MM.1S (cell line): ENCODE measurements at regions not wholly inside any gene's neighbourhood (a gene's known extent, or its start where the extent isn't known, plus 50 kb on each side); places are given as distances from the start of the nearest gene placed in this dataset.

Experiments used
- EZH2 ChIP-seq: fragments of 300-600 bp; sonication (generic); optimal IDR thresholded peaks from 2 replicates; pipeline ENCODE3; 2017; ENCODE audit warnings: low read depth, mild to moderate bottlenecking, antibody characterized with exemption, low read length, mixed read lengths
- TF ChIP-seq, protein P1 (sequence below): fragments of 300-600 bp; sonication (generic); IDR thresholded peaks from 2 replicates; pipeline ENCODE4 v1.5.1; 2016; ENCODE audit warnings: antibody characterized with exemption, low read length, mixed read lengths

DNA sequence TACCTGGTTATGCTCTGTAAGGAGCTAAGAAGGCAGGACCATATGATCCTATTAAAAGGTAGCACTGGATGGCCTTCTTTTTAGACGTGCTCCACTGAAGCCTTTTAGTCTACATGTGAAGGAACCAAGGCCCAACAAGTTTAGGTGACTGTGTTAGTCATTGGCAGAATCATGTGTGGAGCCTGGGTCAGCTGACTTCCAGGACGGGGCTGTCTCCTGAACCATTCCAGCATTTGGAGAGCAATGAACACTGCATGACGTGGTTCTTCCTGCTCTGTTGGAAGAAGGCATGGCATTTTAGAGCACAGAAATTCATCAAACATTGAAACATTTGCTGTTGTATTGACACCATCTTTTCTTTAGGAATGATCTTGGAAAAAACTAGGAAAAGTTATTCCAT lies 87.8 kb upstream of the TIAM2 start:
- TF ChIP-seq, protein P1, sequence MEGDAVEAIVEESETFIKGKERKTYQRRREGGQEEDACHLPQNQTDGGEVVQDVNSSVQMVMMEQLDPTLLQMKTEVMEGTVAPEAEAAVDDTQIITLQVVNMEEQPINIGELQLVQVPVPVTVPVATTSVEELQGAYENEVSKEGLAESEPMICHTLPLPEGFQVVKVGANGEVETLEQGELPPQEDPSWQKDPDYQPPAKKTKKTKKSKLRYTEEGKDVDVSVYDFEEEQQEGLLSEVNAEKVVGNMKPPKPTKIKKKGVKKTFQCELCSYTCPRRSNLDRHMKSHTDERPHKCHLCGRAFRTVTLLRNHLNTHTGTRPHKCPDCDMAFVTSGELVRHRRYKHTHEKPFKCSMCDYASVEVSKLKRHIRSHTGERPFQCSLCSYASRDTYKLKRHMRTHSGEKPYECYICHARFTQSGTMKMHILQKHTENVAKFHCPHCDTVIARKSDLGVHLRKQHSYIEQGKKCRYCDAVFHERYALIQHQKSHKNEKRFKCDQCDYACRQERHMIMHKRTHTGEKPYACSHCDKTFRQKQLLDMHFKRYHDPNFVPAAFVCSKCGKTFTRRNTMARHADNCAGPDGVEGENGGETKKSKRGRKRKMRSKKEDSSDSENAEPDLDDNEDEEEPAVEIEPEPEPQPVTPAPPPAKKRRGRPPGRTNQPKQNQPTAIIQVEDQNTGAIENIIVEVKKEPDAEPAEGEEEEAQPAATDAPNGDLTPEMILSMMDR: no peak
- TF ChIP-seq EZH2: no peak
